SK-N-MC (cell line): ENCODE measurements at regions not wholly inside any gene's neighbourhood (a gene's known extent, or its start where the extent isn't known, plus 50 kb on each side); places are given as distances from the start of the nearest gene placed in this dataset.

Experiments
- EZH2 ChIP-seq: fragments of 200-600 bp; sonication (generic); IDR thresholded peaks from one replicate; pipeline ENCODE4 v1.6.1; 2017; ENCODE audit warnings: antibody characterized with exemption
- FOXP2 ChIP-seq: optimal IDR thresholded peaks from 2 replicates; pipeline ENCODE3; 2011; ENCODE audit warnings: mild to moderate bottlenecking, moderate library complexity; ENCODE audit not compliant: insufficient read depth; ENCODE audit errors: extremely low read length, control extremely low read depth
- POLR2AphosphoS5 ChIP-seq: IDR thresholded peaks from 2 replicates; pipeline ENCODE4 v1.6.1; 2012; ENCODE audit warnings: mild to moderate bottlenecking, low read depth, low read length, borderline replicate concordance

GRCh38 chr5:94017579-94017978 is 276.2 kb upstream of the POU5F2 start:
- TF ChIP-seq EZH2 (no peak), POLR2AphosphoS5 (no peak), FOXP2 (no peak)
